ENCODE measurements at regions not wholly inside any gene's neighbourhood (a gene's known extent, or its start where the extent isn't known, plus 50 kb on each side); places are given as distances from the start of the nearest gene placed in this dataset.
"Not testable (repeated sequence)": the region's sequence is repeated elsewhere in the genome, so short reads cannot be mapped to it uniquely, and the experiment has no call there.

DNA sequence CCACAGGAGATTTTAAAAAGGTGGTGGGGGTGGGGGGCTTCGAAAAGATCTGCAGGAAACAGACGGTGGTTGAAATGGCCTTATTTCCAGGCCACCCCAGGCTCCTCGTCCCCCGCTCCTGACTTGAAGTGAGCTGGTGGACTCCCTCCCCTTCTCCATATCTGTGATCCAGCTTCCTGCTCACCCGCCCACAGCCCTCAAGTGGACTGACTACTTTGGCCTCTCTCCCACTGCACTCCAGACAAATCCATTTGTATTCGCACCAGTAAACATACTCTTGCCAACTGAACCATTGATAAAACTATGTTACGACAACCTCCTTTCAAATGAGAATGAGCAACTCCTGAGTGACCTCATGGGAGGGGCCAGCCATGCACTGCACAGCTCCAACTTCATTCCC lies 259.5 kb downstream of the COL4A1 start:
- DNase-seq (ENCODE audit: extremely low spot score), result no peak
- ChIA-PET POLR2A (no interaction called here), CTCF (interaction anchor here (1.3 kb wide), 1 partner anchor 12 kb away, joined by 4 read pairs; no protein-coding TSS in a partner anchor)
- no peak for TF ChIP-seq CTCF (IDR thresholded peaks at IDR 0.05; ENCODE audit: control extremely low read depth, extremely low read depth, low read depth, missing control alignments)

DNA sequence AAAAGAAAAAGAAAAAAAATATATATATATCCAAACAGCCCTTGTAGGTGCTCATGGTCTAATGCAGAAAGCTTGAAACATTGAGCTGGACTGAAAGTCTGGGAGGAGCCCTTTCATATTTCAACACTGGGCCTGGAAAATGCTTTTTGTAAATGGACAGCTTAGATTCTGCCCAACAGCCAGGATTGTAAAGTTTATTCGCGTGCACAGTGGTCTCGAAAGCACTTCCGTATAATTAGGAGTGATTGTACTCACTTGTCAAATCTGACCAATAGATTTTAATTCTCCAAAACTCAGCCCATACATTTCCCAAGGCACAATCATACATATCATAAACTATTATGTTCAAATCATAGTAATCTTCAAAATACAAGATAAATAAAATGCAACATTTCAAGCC lies 260.1 kb downstream of the COL4A1 start:
- ChIA-PET POLR2A (no interaction called here), CTCF (interaction anchor here (1.3 kb wide), 1 partner anchor 13 kb away, joined by 4 read pairs; no protein-coding TSS in a partner anchor)
- no peak for TF ChIP-seq CTCF (IDR thresholded peaks at IDR 0.05; ENCODE audit: control extremely low read depth, extremely low read depth, low read depth, missing control alignments)
- no peak for DNase-seq (ENCODE audit: extremely low spot score)

DNA sequence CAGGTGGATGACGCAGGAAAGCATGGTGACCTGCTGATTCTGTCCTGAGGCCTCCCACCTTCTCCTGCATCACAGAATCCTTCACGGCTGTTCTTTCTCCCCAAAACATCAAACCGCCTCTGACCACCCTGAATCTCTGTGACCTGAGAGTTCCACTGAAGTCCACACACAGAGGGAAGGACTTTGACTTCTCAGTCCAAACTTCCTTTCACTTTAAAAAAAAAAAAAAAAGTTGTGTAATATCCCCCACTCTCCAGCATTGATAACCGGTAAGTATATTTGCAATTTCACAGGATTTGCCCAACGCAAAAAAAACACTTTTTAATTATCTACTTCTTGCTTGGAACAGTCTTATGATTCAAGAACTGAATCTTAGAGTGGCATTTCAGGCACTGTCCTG lies 259.5 kb upstream of the IRS2 start:
- CTCF ChIA-PET, result no interaction called here
- no peak for DNase-seq (ENCODE audit: extremely low spot score)
- POLR2A ChIA-PET, result no interaction called here
- TF ChIP-seq CTCF (IDR thresholded peaks at IDR 0.05; ENCODE audit: control extremely low read depth, extremely low read depth, low read depth, missing control alignments), result no peak

DNA sequence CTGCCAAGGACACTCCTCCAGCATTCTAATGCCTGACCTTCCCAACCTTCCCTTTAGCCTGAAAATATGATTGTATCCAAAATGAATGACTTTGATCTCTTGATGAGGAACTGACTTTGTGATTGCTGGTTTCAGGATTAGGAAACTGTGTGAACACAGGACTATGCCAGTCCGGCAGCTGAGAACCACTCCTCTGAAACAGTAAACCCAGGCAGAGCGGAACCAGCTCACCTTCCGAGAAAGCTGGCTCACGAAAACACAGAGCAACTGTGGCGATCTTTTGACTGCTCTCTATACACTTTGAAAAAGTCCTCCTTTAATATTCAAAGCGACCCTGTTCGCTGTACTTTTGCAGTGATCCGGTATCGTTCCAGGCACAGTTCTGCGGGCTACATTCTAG lies 258.8 kb upstream of the IRS2 start:
- CTCF ChIA-PET, result no interaction called here
- TF ChIP-seq CTCF (IDR thresholded peaks at IDR 0.05; ENCODE audit: control extremely low read depth, extremely low read depth, low read depth, missing control alignments), result no peak
- no peak for DNase-seq (ENCODE audit: extremely low spot score)
- POLR2A ChIA-PET, result no interaction called here

DNA sequence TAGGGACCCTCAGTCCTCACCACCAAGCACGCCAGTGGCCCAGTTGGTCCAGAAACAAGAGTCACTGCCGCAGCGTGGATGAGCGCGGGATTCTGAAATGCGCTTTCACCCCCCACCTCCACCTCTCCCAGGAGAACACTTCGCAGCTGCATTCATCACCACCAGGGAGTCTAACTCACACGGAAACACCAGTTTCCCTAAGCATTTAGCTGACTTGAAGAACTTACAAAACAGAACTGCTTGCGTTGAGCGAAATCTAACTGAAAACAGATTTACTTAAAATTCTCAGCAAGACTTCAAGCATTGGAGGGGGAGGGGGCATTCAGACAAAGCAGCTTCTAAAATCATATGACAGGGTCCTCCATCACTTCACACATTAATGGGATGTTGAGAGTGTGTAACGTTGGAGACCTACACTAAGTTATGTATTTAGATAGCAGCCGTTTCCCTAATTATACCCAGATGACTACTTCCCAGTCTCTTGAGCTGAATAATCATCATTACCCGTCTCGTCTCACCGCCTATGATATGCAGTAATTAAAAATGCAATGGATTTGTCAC lies 258.2 kb upstream of the IRS2 start:
- no peak for DNase-seq (ENCODE audit: extremely low spot score)
- POLR2A ChIA-PET, result no interaction called here
- CTCF ChIA-PET, result no interaction called here
- TF ChIP-seq CTCF (IDR thresholded peaks at IDR 0.05; ENCODE audit: control extremely low read depth, extremely low read depth, low read depth, missing control alignments), result no peak

DNA sequence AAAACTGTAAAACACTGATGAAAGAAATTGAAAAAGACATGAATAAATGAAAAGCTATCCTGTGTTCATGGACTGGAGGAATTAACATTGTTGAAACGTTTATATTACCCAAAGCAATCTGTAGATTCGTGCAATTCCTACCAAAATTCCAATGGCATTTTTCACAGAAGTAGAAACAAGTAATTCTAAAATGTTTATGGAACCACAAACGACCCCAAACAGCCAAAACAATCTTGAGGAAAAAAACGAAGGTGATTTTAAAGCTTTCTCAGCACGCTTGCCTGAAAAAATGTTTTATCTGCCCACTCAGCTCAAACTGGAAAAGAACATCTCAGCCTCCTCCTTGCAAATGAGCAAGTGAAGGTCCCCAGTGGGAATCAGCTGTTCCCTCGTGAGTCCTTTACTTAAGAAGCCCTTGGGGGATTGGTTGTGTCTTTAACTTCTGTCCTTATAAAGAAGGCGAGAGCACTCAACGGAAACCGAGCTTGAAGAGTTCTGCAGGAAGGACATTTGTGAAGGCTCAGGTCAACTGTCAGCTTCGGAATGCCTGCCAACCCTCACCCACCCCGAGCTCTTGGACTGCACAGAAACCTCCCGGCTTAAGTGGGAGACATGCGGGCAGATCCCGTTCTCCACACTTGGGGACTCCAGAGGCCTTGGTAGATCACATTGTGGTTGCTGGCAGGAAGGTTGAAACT lies 256.0 kb upstream of the IRS2 start:
- TF ChIP-seq CTCF (IDR thresholded peaks at IDR 0.05; ENCODE audit: control extremely low read depth, extremely low read depth, low read depth, missing control alignments), result no peak
- ChIA-PET POLR2A (no interaction called here), CTCF (no interaction called here)
- no peak for DNase-seq (ENCODE audit: extremely low spot score)

DNA sequence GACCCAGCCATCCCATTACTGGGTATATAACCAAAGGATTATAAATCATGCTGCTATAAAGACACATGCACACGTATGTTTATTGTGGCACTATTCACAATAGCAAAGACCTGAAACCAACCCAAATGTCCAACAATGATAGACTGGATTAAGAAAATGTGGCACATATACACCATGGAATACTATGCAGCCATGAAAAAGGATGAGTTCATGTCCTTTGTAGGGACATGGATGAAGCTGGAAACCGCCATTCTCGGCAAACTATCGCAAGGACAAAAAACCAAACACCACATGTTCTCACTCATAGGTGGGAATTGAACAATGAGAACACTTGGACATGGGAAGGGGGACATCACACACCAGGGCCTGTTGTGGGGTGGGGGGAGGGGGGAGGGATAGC lies 255.3 kb upstream of the IRS2 start:
- DNase-seq (ENCODE audit: extremely low spot score); CTCF ChIA-PET; POLR2A ChIA-PET: not testable (repeated sequence)

All from GM10248 (cell line).